Neural cell (in vitro differentiated cells): ENCODE measurements at regions not wholly inside any gene's neighbourhood (a gene's known extent, or its start where the extent isn't known, plus 50 kb on each side); places are given as distances from the start of the nearest gene placed in this dataset.
A peak's percentile ranks its signal among the peaks of the same experiment; 100 is the strongest.

Experiments
- RAD21 ChIP-seq: fragments of 450-650 bp; conservative IDR thresholded peaks from 2 replicates; pipeline ENCODE4 v1.6.1; 2014; ENCODE audit warnings: antibody characterized with exemption, mild to moderate bottlenecking, moderate library complexity
- TF ChIP-seq, protein P1 (sequence below): IDR thresholded peaks from 2 replicates; pipeline ENCODE4 v1.6.1; 2012; ENCODE audit warnings: borderline replicate concordance
- TF ChIP-seq, protein P2 (sequence below): fragments of 450-650 bp; IDR thresholded peaks from 2 replicates; pipeline ENCODE4 v1.5.1; 2014; ENCODE audit warnings: antibody characterized with exemption, mild to moderate bottlenecking, moderate library complexity; ENCODE audit not compliant: poor library complexity, severe bottlenecking

DNA sequence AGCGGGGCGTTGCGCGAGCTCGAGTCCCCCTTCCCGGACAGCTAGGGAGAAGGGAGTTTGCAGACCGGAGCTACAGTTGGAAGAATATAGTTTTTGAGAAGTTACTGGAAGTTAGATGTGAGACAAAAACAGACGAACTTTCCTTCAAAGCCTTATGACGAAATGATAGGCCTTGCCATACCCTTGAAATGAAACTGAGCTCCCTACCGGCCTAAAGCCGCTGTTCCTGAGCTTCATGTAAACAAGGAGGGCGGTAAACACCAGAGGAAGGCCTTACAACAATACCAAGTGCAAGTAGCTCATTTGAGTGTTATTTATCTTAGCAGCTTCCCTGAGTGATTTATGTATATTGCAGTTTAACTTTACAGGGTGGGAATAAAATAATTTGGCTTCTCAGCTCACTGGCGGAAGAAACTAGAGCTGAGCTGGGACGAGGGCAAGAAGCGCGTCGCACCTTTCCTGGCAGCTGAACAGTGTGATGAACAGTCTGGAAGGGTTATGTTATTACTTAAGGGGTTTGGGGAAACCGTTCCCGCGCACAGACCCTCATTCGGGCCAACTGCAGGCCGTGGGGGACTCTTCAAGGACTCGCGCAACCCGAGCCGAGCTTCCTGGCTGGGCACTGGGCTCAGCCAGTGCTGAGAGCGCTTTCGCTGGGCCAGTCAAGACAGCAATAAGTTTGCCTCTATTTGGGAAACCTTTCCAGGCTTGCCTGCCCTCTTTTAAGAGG is 111.2 kb downstream of the KCNRG start:
- TF ChIP-seq, protein P1, sequence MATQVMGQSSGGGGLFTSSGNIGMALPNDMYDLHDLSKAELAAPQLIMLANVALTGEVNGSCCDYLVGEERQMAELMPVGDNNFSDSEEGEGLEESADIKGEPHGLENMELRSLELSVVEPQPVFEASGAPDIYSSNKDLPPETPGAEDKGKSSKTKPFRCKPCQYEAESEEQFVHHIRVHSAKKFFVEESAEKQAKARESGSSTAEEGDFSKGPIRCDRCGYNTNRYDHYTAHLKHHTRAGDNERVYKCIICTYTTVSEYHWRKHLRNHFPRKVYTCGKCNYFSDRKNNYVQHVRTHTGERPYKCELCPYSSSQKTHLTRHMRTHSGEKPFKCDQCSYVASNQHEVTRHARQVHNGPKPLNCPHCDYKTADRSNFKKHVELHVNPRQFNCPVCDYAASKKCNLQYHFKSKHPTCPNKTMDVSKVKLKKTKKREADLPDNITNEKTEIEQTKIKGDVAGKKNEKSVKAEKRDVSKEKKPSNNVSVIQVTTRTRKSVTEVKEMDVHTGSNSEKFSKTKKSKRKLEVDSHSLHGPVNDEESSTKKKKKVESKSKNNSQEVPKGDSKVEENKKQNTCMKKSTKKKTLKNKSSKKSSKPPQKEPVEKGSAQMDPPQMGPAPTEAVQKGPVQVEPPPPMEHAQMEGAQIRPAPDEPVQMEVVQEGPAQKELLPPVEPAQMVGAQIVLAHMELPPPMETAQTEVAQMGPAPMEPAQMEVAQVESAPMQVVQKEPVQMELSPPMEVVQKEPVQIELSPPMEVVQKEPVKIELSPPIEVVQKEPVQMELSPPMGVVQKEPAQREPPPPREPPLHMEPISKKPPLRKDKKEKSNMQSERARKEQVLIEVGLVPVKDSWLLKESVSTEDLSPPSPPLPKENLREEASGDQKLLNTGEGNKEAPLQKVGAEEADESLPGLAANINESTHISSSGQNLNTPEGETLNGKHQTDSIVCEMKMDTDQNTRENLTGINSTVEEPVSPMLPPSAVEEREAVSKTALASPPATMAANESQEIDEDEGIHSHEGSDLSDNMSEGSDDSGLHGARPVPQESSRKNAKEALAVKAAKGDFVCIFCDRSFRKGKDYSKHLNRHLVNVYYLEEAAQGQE: no peak
- TF ChIP-seq, protein P2, sequence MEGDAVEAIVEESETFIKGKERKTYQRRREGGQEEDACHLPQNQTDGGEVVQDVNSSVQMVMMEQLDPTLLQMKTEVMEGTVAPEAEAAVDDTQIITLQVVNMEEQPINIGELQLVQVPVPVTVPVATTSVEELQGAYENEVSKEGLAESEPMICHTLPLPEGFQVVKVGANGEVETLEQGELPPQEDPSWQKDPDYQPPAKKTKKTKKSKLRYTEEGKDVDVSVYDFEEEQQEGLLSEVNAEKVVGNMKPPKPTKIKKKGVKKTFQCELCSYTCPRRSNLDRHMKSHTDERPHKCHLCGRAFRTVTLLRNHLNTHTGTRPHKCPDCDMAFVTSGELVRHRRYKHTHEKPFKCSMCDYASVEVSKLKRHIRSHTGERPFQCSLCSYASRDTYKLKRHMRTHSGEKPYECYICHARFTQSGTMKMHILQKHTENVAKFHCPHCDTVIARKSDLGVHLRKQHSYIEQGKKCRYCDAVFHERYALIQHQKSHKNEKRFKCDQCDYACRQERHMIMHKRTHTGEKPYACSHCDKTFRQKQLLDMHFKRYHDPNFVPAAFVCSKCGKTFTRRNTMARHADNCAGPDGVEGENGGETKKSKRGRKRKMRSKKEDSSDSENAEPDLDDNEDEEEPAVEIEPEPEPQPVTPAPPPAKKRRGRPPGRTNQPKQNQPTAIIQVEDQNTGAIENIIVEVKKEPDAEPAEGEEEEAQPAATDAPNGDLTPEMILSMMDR: peak; percentile 4
- no peak for TF ChIP-seq RAD21
